RWPE2 (cell line): ENCODE measurements at regions not wholly inside any gene's neighbourhood (a gene's known extent, or its start where the extent isn't known, plus 50 kb on each side); places are given as distances from the start of the nearest gene placed in this dataset.
"Not testable (repeated sequence)": the region's sequence is repeated elsewhere in the genome, so short reads cannot be mapped to it uniquely, and the experiment has no call there.

Experiments
- ATAC-seq: fragments of 200-7000 bp; cut with Tn5 transposase; 3 replicates; pipeline ENCODE4 v1.9.1; 2021; ENCODE audit warnings: low read depth
- DNase-seq: peaks from one replicate; pipeline ENCODE4 v3.0.0-alpha.2; 2020; ENCODE audit warnings: low spot score
- H3K27ac ChIP-seq: fragments of 450-650 bp; 2 replicates; pipeline ENCODE4 v1.5.1; 2017; ENCODE audit warnings: mild to moderate bottlenecking; ENCODE audit not compliant: poor library complexity, severe bottlenecking
- H3K27me3 ChIP-seq: fragments of 250-450 bp; sonication (Bioruptor Pico); 2 replicates; pipeline ENCODE4 v1.5.1; 2021; ENCODE audit warnings: mild to moderate bottlenecking, moderate library complexity; ENCODE audit not compliant: insufficient read depth, poor library complexity, severe bottlenecking
- H3K36me3 ChIP-seq: fragments of 250-450 bp; sonication (Bioruptor Pico); 2 replicates; pipeline ENCODE4 v1.5.1; 2020; ENCODE audit warnings: low read depth, mild to moderate bottlenecking, moderate library complexity
- H3K4me1 ChIP-seq: fragments of 250-450 bp; sonication (Bioruptor Pico); 2 replicates; pipeline ENCODE4 v1.5.1; 2021; ENCODE audit warnings: mild to moderate bottlenecking, moderate library complexity; ENCODE audit not compliant: insufficient read depth, poor library complexity, severe bottlenecking
- H3K4me3 ChIP-seq: fragments of 250-450 bp; sonication (Bioruptor Pico); 2 replicates; pipeline ENCODE4 v1.5.1; 2021; ENCODE audit warnings: mild to moderate bottlenecking, moderate library complexity; ENCODE audit not compliant: severe bottlenecking
- H3K9me3 ChIP-seq: fragments of 250-450 bp; sonication (Bioruptor Pico); 2 replicates; pipeline ENCODE4 v1.5.1; 2021; ENCODE audit warnings: mild to moderate bottlenecking, moderate library complexity; ENCODE audit not compliant: severe bottlenecking
- TF ChIP-seq, protein P1 (sequence below): fragments of 450-650 bp; IDR thresholded peaks from one replicate; pipeline ENCODE4 v1.5.1; 2017; ENCODE audit warnings: mild to moderate bottlenecking, moderate library complexity; ENCODE audit not compliant: poor library complexity, severe bottlenecking

DNA sequence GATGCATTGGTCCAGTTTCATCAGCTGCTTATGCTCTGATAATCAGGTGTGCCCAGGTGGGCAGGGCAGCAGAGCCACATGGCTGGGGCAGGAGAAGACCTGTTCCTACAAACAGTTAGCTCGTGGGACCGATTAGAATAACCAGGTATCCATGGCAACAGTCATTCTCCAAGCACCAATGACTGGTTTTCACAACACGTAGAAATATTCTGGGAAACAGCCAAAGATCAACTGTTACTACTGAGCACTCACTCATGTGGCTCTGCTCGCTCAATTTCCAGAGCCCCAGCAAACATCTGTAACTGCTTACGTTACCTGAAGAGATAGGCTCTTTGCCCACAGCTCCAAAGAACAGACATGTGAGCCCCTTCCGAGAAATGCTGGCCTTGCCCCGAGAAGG lies 302.0 kb downstream of the AGTPBP1 start:
- TF ChIP-seq, protein P1, sequence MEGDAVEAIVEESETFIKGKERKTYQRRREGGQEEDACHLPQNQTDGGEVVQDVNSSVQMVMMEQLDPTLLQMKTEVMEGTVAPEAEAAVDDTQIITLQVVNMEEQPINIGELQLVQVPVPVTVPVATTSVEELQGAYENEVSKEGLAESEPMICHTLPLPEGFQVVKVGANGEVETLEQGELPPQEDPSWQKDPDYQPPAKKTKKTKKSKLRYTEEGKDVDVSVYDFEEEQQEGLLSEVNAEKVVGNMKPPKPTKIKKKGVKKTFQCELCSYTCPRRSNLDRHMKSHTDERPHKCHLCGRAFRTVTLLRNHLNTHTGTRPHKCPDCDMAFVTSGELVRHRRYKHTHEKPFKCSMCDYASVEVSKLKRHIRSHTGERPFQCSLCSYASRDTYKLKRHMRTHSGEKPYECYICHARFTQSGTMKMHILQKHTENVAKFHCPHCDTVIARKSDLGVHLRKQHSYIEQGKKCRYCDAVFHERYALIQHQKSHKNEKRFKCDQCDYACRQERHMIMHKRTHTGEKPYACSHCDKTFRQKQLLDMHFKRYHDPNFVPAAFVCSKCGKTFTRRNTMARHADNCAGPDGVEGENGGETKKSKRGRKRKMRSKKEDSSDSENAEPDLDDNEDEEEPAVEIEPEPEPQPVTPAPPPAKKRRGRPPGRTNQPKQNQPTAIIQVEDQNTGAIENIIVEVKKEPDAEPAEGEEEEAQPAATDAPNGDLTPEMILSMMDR = no peak
- no peak for DNase-seq
- no peaks in the 10 kb centered on the region for H3K4me1 ChIP-seq
- H3K27me3 ChIP-seq = peaks cover 3% of the 10 kb centered on the region
- no peak for ATAC-seq
- no peak overlapping the region for H3K27ac ChIP-seq
- no peaks in the 10 kb centered on the region for H3K36me3 ChIP-seq
- H3K4me3 ChIP-seq = no peak overlapping the region
- H3K9me3 ChIP-seq = no peaks in the 10 kb centered on the region

DNA sequence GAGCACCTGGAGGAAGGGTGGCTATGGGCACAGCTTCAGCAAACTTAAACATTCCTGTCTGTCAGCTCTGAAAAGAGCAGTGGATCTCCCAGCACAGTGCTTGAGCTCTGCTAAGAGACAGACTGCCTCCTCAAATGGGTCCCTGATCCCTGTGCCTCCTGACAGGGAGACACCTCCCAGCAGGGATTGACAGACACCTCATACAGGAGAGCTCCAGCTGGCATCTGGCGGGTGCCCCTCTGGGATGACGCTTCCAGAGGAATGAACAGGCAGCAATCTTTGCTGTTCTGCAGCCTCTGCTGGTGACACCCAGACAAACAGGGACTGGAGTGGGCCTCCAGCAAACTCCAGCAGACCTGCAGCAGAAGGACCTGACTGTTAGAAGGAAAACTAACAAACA lies 307.8 kb downstream of the AGTPBP1 start:
- not testable (repeated sequence) for H3K36me3 ChIP-seq, H3K27me3 ChIP-seq, H3K9me3 ChIP-seq, ATAC-seq, H3K27ac ChIP-seq, H3K4me1 ChIP-seq, DNase-seq, H3K4me3 ChIP-seq

DNA sequence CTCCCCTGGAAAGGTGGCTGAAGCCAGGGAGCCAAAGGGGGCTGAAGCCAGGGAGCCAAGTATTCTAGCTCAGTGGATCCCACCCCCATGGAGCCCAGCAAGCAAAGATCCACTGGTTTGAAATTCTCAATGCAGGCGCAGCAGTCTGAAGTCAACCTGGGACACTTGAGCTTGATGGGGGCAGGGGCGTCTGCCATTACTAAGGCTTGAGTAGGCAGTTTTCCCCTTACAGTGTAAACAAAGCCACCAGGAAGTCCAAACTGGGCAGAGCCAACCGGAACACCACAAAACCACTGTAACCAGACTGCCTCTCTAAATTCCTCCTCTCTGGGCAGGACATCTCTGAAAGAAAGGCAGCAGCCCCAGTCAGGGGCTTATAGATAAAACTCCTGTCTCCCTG lies 308.2 kb downstream of the AGTPBP1 start:
- DNase-seq, ATAC-seq, H3K4me1 ChIP-seq: not testable (repeated sequence)

DNA sequence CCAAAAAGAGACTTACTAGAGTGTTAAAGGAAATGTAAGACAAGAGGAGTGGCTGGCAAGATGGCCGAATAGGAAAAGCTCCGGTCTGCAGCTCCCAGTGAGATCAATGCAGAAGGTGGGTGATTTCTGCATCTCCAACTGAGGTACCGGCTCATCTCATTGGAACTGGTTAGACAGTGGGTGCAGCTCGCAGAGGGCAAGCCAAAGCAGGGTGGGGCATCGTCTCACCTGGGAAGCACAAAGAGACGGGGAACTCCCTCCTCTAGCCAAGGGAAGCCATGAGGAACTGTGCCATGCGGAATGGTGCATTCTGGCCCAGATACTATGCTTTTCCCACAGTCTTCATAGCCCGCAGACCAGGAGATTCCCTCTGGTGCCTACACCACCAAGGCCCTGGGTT lies 308.7 kb downstream of the AGTPBP1 start:
- Histone ChIP-seq H3K4me1 (no peaks in the 10 kb centered on the region), H3K36me3 (no peaks in the 10 kb centered on the region), H3K27me3 (peaks cover 6% of the 10 kb centered on the region), H3K9me3 (no peaks in the 10 kb centered on the region), H3K4me3 (no peak overlapping the region), H3K27ac (no peak overlapping the region)
- DNase-seq (no peak), ATAC-seq (no peak)
- TF ChIP-seq, protein P1 = no peak

More for the DNA sequence above, 308.2 kb downstream of the AGTPBP1 start:
- not testable (repeated sequence) for H3K4me3 ChIP-seq, H3K27ac ChIP-seq, H3K36me3 ChIP-seq, H3K27me3 ChIP-seq, H3K9me3 ChIP-seq

DNA sequence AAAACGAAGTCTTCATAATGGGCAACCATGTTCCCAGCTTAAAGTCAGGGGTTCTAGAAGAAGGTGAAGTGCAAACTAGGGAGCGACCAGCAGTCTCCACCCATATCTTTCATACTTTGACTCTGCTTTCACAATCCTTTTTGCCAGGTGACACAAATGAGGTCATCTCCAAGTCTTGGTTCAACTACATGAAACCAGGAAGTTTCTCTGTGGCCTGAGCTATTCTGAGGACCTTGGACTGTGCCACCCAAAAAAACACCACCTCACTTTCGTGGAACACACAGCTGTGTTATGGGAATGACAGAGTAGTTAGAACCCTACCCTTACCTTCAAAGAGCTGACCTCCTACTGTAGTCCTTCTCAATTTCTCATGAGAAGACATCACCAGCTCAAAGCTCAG lies 309.2 kb downstream of the AGTPBP1 start:
- Histone ChIP-seq H3K4me3 (no peak overlapping the region), H3K27ac (no peak overlapping the region), H3K36me3 (no peaks in the 10 kb centered on the region), H3K4me1 (no peaks in the 10 kb centered on the region), H3K9me3 (no peaks in the 10 kb centered on the region), H3K27me3 (peaks cover 6% of the 10 kb centered on the region)
- no peak for DNase-seq
- TF ChIP-seq, protein P1 = no peak
- no peak for ATAC-seq

DNA sequence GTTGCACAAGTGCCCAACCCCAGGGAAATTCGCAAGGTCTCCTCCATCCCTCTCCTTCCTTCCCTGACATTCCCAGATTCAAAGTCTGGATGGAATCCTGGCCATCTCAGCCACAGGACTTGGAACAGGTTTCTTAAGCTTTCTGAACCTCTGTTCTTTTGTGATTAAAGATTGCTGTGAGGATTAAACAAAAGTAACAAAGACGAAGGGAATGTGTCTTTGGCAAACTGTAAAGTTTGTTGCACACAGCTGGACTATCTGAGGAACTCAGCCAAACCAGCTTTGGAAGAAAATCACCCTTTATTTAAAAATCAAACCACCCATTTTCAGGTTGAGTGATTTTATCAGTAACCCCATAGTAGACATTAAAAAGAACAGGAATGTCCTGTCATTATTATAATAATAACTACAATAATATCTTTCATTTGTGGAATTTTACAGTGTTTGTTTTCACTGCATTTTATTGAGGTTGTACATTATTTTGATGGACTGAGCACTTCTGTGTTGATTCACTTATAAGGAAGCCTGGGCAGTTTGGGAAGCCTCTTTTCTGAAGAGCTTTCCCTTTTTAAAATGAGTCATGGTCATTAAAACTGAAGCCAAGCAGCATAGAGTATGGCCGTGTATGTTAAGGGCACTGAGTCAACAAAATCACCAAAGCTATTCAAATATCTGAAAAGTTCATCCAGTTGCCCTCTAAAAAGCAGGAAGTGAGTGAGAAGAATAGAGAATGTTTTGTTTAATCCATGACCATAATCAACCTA lies 310.2 kb downstream of the AGTPBP1 start:
- no peak overlapping the region for H3K4me3 ChIP-seq
- H3K4me1 ChIP-seq = no peaks in the 10 kb centered on the region
- H3K27ac ChIP-seq = no peak overlapping the region
- H3K9me3 ChIP-seq = no peaks in the 10 kb centered on the region
- TF ChIP-seq, protein P1 = no peak
- ATAC-seq = peak; percentile 62; the same call in 2 of the 3 replicates
- no peaks in the 10 kb centered on the region for H3K36me3 ChIP-seq
- peaks cover 6% of the 10 kb centered on the region for H3K27me3 ChIP-seq
- DNase-seq = no peak
